HL-60/S4 treated with phorbol 12-myristate 13-acetate at 8.2 ng/mL for 4 days and 3 days (cell line): ENCODE measurements at regions not wholly inside any gene's neighbourhood (a gene's known extent, or its start where the extent isn't known, plus 50 kb on each side); places are given as distances from the start of the nearest gene placed in this dataset.

Experiments used
- in situ Hi-C: fragments of 300-500 bp; cut with MboI; formaldehyde crosslinking; loops from 2 replicates; pipeline ENCODE4 v1.15.0; 2022; ENCODE audit warnings: low sequenced_read_pairs

- in situ Hi-C loops: loop anchor here (25.0 kb wide), 1 partner anchor 477 kb away; no protein-coding TSS in a partner anchor
Observed at GRCh38 chr9:95735701-95736100, 139.8 kb upstream of the ERCC6L2 start.

GRCh38 chr9:95733741-95734666 is 141.5 kb upstream of the ERCC6L2 start:
- in situ Hi-C loops: loop anchor here (25.0 kb wide), 1 partner anchor 478 kb away; no protein-coding TSS in a partner anchor

DNA sequence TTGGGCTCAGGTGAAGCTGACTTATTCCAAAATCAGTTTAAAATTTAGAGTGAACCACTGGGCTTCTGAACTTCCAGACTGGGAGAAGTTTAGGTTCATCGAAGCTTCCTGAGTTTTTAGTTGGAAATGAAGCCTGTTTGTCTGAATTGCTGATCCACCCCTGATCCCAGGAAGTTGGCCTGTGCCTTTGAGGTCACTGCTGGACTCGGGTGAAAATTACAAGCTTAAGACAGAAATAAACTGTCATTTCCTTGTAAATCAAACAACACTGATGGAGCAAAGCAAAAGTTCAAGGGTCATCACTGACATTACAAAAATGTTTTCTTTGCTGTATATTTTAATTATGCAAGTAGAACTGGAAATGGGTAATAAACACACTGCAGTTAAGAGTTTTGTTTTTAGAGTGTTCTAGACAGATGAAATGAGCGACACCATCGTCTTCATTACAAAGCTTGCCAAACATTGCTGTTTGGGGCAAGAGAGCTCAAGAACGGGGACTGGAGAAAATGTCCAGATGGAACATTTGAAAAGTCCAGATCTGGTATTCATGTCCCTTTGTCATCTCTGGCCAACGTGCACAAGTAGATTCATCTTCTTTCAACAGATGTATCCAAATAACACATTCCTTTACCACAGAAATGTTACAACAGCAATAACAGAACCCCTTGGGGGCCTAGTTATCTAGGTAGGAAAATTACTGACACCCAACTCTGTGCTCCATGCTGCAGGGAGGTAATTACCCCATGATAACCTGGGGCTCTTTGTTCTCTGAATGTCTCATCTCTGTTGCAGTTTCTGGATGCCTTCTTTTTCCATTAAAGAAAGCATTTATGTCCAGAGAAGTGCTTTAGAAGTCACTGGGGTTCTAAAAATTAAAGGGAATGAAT is 142.4 kb upstream of the ERCC6L2 start:
- in situ Hi-C loops: loop anchor here (25.0 kb wide), 1 partner anchor 479 kb away; no protein-coding TSS in a partner anchor

GRCh38 chr9:95731876-95732275 is 143.6 kb upstream of the ERCC6L2 start:
- in situ Hi-C loops: loop anchor here (25.0 kb wide), 1 partner anchor 480 kb away; no protein-coding TSS in a partner anchor

DNA sequence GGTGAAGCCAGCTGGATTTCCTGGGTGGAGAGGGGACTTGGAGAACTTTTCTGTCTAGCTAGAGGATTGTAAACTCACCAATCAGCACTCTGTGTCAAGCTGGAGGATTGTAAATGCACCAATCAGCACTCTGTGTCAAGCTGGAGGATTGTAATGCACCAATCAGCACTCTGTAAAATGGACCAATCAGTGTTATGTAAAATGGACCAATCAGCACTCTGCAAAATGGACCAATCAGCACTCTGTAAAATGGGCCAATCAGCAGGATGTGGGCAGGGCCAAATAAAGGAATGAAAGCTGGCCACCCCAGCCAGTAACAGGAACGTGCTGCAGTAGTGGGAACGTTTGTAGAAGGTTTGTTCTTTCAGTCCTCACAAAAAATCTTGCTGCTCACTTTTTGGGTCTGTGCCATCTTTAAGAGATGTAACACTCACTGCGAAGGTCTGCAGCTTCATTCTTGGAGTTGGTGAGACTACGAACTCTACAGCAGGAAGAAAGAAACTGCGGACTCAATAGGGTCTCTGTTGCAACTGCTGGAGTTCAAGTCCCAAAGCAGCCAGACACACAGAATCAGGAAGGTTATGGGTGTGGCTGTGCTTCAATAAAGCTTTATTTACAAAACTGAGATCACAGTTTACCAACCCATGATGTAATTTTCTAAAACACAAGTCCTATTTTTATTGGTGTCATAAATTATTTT is 145.7 kb upstream of the ERCC6L2 start:
- in situ Hi-C loops: loop anchor here (25.0 kb wide), 1 partner anchor 482 kb away; no protein-coding TSS in a partner anchor

GRCh38 chr9:95729046-95729445 is 146.4 kb upstream of the ERCC6L2 start:
- in situ Hi-C loops: loop anchor here (25.0 kb wide), 1 partner anchor 483 kb away; no protein-coding TSS in a partner anchor

- in situ Hi-C loops: loop anchor here (25.0 kb wide), 1 partner anchor 484 kb away; no protein-coding TSS in a partner anchor
Observed at GRCh38 chr9:95727947-95728520, 147.5 kb upstream of the ERCC6L2 start.

- in situ Hi-C loops: loop anchor here (25.0 kb wide), 1 partner anchor 486 kb away; no protein-coding TSS in a partner anchor
Observed at GRCh38 chr9:95726756-95727155, 148.7 kb upstream of the ERCC6L2 start.

- in situ Hi-C loops: loop anchor here (25.0 kb wide), 1 partner anchor 487 kb away; no protein-coding TSS in a partner anchor
Observed at GRCh38 chr9:95725045-95725444, 150.4 kb upstream of the ERCC6L2 start.

DNA sequence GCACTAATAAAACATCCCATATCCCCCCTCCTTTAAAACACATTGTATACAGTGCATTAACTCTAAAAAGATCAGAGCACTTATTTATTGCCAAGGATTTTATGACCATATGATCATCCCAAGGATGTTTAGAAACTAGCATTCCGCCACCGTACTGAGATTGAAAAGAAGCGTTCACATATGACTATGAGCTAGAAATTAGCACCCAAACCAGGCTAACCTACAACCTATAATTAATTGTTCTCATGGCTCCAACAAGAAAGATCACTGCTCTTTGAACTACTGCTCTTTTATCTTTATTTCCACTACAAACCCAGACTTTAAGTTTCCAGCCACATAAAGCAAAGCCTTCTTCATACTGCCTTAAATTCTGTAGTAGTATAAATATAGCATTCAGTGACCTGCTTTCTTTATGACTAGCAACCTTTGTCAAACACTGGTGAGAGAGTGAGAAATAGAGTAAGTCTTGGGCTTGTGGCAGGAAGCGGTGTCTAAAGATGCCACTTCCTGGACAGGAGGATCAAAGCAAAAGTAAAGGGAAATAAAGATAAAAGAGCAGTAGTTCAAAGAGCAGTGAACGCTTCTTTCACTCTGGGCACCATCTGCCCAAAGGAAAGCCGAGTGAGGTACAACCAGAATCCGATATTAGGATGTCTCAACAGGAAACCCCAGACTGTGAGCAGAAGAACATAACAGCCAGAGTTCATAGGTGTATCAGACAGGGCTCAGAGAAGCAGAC is 151.1 kb upstream of the ERCC6L2 start:
- in situ Hi-C loops: no loop called here

DNA sequence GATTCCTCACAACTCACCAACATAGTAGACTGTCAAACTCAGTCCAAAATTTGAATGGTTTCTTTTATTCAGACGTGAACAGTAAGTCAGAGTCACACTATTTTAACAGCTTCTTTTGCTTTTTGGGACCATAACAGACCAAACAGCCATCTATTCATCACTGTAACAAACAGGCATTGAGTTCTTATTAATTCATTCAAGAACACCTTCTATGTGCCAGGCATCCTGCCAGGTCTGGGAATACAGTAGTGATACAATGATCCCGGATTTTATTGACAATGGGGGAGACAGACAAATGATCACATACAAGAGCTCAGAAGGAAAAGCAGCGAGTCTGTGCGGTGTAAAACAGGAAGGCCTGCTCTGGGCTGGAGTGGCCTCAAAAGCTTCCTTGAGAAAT is 153.3 kb upstream of the ERCC6L2 start:
- in situ Hi-C loops: no loop called here

DNA sequence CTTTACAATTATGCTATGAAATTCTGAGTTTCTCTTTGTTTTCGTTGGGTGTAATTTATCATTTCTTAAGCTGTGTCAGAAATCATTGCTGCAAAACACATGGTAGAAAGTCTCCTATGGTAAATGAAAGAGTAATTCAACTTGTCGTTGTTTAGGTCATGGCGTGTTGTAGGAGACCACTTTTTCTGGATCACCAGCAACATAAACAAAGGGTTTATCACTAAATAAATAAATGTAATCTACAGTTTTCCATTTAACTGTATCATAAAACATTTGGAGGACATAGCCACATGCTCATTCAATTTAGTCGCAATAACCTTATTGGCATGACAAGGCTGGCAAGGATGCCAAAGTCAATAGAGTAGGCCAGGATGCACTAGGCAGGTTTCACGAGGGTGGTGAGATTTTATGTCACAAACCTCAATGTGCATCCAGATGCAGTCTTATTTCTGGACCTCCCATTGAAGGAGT is 154.4 kb upstream of the ERCC6L2 start:
- in situ Hi-C loops: no loop called here

GRCh38 chr9:95720496-95720895 is 155.0 kb upstream of the ERCC6L2 start:
- in situ Hi-C loops: no loop called here

GRCh38 chr9:95719354-95719753 is 156.1 kb upstream of the ERCC6L2 start:
- in situ Hi-C loops: no loop called here

DNA sequence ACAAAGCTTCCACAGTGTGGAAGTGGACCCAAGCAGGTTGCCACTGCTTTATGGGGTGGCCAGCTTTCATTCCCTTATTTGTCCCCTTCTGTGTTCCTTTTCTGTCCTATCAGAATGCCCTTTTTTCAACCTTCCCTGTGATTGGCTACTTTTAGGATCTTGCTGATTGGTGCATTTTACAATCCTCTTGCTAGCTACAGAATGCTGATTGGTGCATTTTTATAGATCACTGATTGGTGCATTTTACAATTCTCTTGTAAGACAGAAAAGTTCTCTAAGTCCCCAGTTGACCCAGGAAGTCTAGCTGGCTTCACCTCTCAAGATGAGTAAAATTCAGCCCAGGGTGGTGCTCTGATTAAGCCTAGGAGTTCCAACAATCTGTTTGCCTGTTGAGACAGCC is 157.2 kb upstream of the ERCC6L2 start:
- in situ Hi-C loops: no loop called here

DNA sequence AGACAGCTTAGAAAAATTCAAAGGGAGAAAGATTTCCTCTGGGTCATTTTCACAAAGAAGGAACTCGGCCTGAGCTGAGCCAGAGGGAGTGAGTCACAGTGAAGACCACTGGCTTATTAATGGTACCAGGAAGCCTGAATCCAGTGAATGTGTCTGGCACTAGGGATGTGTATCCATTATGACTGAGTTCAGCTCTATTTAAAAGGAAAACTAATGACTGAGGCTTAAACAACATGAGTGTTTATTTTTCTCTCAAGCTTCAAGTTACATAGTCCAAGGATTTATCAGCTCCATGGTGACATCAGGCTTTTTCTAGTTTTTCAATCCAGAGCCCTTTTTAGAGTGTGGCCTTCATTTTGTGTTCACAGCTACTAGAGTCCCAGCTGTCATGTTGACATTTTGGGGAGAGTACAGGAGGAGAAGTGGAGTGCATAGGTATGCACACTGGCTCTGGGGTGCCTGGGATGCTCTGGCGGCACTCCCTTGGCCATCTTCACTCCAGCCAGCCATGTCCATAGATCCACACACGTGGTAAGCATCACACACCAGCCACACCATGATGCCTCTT is 159.5 kb upstream of the ERCC6L2 start:
- in situ Hi-C loops: no loop called here

DNA sequence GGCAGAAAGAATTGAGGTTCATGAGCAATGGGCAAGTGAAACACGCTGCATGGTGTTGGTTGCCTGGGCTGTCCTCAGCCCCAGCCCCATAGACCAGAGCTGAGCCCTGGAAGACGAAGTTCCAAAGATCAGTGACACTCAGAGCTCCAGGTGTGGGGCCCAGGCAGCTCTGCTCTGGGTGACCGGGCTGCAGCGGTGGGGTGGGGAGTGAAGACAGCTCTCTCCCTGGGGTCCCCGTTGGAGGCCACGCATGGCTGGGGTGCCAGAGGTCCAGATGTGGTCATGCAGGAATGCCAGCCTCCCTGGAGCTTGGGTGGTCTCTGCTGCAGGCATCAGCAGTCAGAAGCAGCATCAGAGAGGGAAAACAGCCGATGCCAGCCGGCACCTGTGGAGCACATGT is 165.0 kb upstream of the ERCC6L2 start:
- in situ Hi-C loops: no loop called here

DNA sequence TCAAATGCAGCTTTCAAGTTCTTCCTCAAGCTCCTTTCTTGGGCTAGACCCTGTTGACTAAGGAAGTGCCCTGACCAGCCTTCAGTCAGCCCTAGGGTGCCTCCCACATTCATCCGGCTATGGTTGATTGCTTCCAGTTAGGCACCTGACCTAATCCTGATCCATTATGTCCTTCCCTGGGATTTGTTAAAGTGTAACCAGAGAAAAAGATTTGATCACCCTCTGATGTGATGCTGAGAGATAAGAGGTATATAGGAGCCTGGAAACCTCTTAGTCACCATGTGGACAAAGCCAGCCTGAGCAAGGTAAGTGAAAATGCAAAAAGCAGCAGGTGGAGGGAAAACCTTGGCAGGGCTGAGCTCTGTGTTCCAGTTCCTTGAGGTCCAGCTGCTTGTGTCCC is 178.8 kb upstream of the ERCC6L2 start:
- in situ Hi-C loops: no loop called here

- in situ Hi-C loops: no loop called here
Observed at GRCh38 chr9:95691435-95691834, 174.7 kb upstream of the PTCH1 start.
